Progenitor cell of endocrine pancreas (in vitro differentiated cells): ENCODE measurements at regions not wholly inside any gene's neighbourhood (a gene's known extent, or its start where the extent isn't known, plus 50 kb on each side); places are given as distances from the start of the nearest gene placed in this dataset.

Experiments
- DNase-seq: peaks from one replicate; pipeline ENCODE4 v3.0.0; 2021; ENCODE audit warnings: low spot score; ENCODE audit not compliant: unreplicated experiment
- H3K27ac Mint-ChIP-seq: 2 replicates; pipeline ENCODE4 v1.8.0; 2021; ENCODE audit warnings: mild to moderate bottlenecking, moderate library complexity, mixed read lengths
- H3K27me3 Mint-ChIP-seq: 2 replicates; pipeline ENCODE4 v1.8.0; 2021; ENCODE audit warnings: mixed read lengths
- H3K36me3 Mint-ChIP-seq: 2 replicates; pipeline ENCODE4 v1.8.0; 2022; ENCODE audit warnings: mixed read lengths; ENCODE audit not compliant: insufficient read depth
- H3K4me1 Mint-ChIP-seq: 2 replicates; pipeline ENCODE4 v1.8.0; 2021; ENCODE audit warnings: low read depth, mixed read lengths
- H3K4me3 Mint-ChIP-seq: 2 replicates; pipeline ENCODE4 v1.8.0; 2021; ENCODE audit warnings: low read depth, mild to moderate bottlenecking, moderate library complexity, mixed read lengths
- H3K9me3 Mint-ChIP-seq: 2 replicates; pipeline ENCODE4 v1.8.0; 2021; ENCODE audit warnings: low read depth, mixed read lengths
- CTCF ChIP-seq: fragments of 200-600 bp; sonication (generic); IDR thresholded peaks from one replicate; pipeline ENCODE4 v1.5.0; 2021; ENCODE audit warnings: antibody characterized with exemption, mild to moderate bottlenecking; ENCODE audit not compliant: unreplicated experiment

- no peak overlapping the region for H3K27ac Mint-ChIP-seq
- no peaks in the 10 kb centered on the region for H3K27me3 Mint-ChIP-seq
- DNase-seq, result no peak
- no peak overlapping the region for H3K4me3 Mint-ChIP-seq
- no peak for TF ChIP-seq CTCF
- no peaks in the 10 kb centered on the region for H3K9me3 Mint-ChIP-seq
- no peaks in the 10 kb centered on the region for H3K4me1 Mint-ChIP-seq
- H3K36me3 Mint-ChIP-seq, result no peaks in the 10 kb centered on the region
These were observed 344.7 kb downstream of the PCDH10 start for GRCh38 chr4:133493776-133494175.

- no peak overlapping the region for H3K27ac Mint-ChIP-seq
- no peak for TF ChIP-seq CTCF
- no peak for DNase-seq
- H3K9me3 Mint-ChIP-seq, result no peaks in the 10 kb centered on the region
- H3K27me3 Mint-ChIP-seq, result no peaks in the 10 kb centered on the region
- H3K36me3 Mint-ChIP-seq, result no peaks in the 10 kb centered on the region
- H3K4me3 Mint-ChIP-seq, result no peak overlapping the region
- H3K4me1 Mint-ChIP-seq, result no peaks in the 10 kb centered on the region
These were observed 344.1 kb downstream of the PCDH10 start for GRCh38 chr4:133493241-133493640.

GRCh38 chr4:133484287-133484686, 335.2 kb downstream of the PCDH10 start:
- H3K9me3 Mint-ChIP-seq, result peaks cover 7% of the 10 kb centered on the region

GRCh38 chr4:133483600-133484246, 334.6 kb downstream of the PCDH10 start:
- Mint-ChIP-seq H3K9me3 (peaks cover 7% of the 10 kb centered on the region), H3K4me3 (no peak overlapping the region), H3K36me3 (no peaks in the 10 kb centered on the region)

More at GRCh38 chr4:133484287-133484686, 335.2 kb downstream of the PCDH10 start:
- Mint-ChIP-seq H3K36me3 (no peaks in the 10 kb centered on the region), H3K27ac (no peak overlapping the region), H3K4me1 (no peaks in the 10 kb centered on the region), H3K4me3 (no peak overlapping the region), H3K27me3 (no peaks in the 10 kb centered on the region)
- DNase-seq, result no peak
- TF ChIP-seq CTCF, result no peak

GRCh38 chr4:133476063-133476462, 327.0 kb downstream of the PCDH10 start:
- H3K4me1 Mint-ChIP-seq, result no peaks in the 10 kb centered on the region
- H3K27ac Mint-ChIP-seq, result no peak overlapping the region
- no peak overlapping the region for H3K4me3 Mint-ChIP-seq
- no peaks in the 10 kb centered on the region for H3K36me3 Mint-ChIP-seq
- no peak for TF ChIP-seq CTCF
- H3K9me3 Mint-ChIP-seq, result peaks cover 3% of the 10 kb centered on the region
- H3K27me3 Mint-ChIP-seq, result no peaks in the 10 kb centered on the region
- no peak for DNase-seq

More at GRCh38 chr4:133483600-133484246, 334.6 kb downstream of the PCDH10 start:
- Mint-ChIP-seq H3K4me1 (no peaks in the 10 kb centered on the region), H3K27me3 (no peaks in the 10 kb centered on the region), H3K27ac (no peak overlapping the region)
- no peak for DNase-seq
- TF ChIP-seq CTCF, result peak; percentile 62
